Osteoblast (primary cell): ENCODE measurements at regions not wholly inside any gene's neighbourhood (a gene's known extent, or its start where the extent isn't known, plus 50 kb on each side); places are given as distances from the start of the nearest gene placed in this dataset.

ENCODE experiments used
- DNase-seq: peaks from one replicate; pipeline ENCODE4 v3.0.0; 2011; ENCODE audit warnings: low spot score, mixed read lengths; ENCODE audit not compliant: insufficient read length; ENCODE audit errors: missing footprints
- H2AFZ ChIP-seq: 2 replicates; pipeline ENCODE4 v1.6.0; 2011; ENCODE audit warnings: mild to moderate bottlenecking, low read length
- H3K27ac ChIP-seq: 2 replicates; pipeline ENCODE4 v1.5.1; 2011; ENCODE audit warnings: mild to moderate bottlenecking, low read depth, low read length, moderate library complexity
- H3K27me3 ChIP-seq: 2 replicates; pipeline ENCODE4 v1.6.0; 2012; ENCODE audit warnings: mild to moderate bottlenecking, control low read depth, inconsistent platforms, low read length, moderate library complexity; ENCODE audit not compliant: insufficient read depth
- H3K36me3 ChIP-seq: 2 replicates; pipeline ENCODE4 v1.5.1; 2011; ENCODE audit warnings: mild to moderate bottlenecking, low read length, control low read depth, moderate library complexity; ENCODE audit not compliant: insufficient read depth
- H3K4me1 ChIP-seq: 2 replicates; pipeline ENCODE4 v1.5.1; 2011; ENCODE audit warnings: mild to moderate bottlenecking, low read length, control low read depth, moderate library complexity; ENCODE audit not compliant: insufficient read depth
- H3K4me2 ChIP-seq: 2 replicates; pipeline ENCODE4 v1.6.0; 2011; ENCODE audit warnings: mild to moderate bottlenecking, low read length; ENCODE audit not compliant: insufficient read depth
- H3K4me3 ChIP-seq: fragments of 200-600 bp; sonication (generic); 3 replicates; pipeline ENCODE4 v1.5.1; 2012; ENCODE audit warnings: mild to moderate bottlenecking, low read length, inconsistent platforms; ENCODE audit not compliant: insufficient read depth
- H3K79me2 ChIP-seq: 2 replicates; pipeline ENCODE4 v1.6.0; 2012; ENCODE audit warnings: mild to moderate bottlenecking, low read length, control low read depth, inconsistent platforms; ENCODE audit not compliant: insufficient read depth
- H3K9me3 ChIP-seq: 2 replicates; pipeline ENCODE4 v1.5.1; 2011; ENCODE audit warnings: low read depth, low read length, control low read depth
- H4K20me1 ChIP-seq: 2 replicates; pipeline ENCODE4 v1.6.0; 2012; ENCODE audit warnings: mild to moderate bottlenecking, low read length, control low read depth; ENCODE audit not compliant: insufficient read depth
- CTCF ChIP-seq: IDR thresholded peaks from 2 replicates; pipeline ENCODE4 v1.5.1; 2011; ENCODE audit warnings: mild to moderate bottlenecking, low read depth, low read length, moderate library complexity; ENCODE audit errors: extremely low read depth

DNA sequence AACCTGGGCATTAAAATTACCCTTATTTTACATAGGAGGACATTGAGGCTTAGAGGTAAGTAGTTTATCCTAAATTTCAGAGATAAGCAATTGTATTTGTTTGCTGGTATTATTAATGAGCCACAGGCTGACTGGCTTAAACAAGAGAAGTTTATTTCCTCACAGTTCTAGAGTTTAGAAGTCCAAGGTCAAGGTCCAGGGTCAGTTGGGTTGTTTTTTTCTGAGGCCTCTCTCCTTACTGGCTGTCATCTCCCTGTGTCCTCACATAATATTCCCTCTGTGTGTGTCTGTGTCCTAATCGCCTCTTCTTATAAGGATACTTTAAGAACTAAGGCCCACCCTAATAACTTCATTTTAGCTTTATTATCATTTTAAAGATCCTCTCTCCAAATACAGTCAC lies 294.9 kb upstream of the ATP5MC3 start:
- no peak overlapping the region for H2AFZ ChIP-seq
- H3K27ac ChIP-seq: no peak overlapping the region
- H3K79me2 ChIP-seq: no peaks in the 10 kb centered on the region
- no peaks in the 10 kb centered on the region for H3K4me1 ChIP-seq
- H3K27me3 ChIP-seq: no peaks in the 10 kb centered on the region
- TF ChIP-seq CTCF: no peak
- H4K20me1 ChIP-seq: no peaks in the 10 kb centered on the region
- no peak for DNase-seq
- H3K4me3 ChIP-seq: no peak overlapping the region
- H3K36me3 ChIP-seq: no peaks in the 10 kb centered on the region
- no peaks in the 10 kb centered on the region for H3K9me3 ChIP-seq
- H3K4me2 ChIP-seq: no peak overlapping the region

- Histone ChIP-seq H3K27ac (no peak overlapping the region), H3K4me2 (no peak overlapping the region), H4K20me1 (no peaks in the 10 kb centered on the region), H3K36me3 (no peaks in the 10 kb centered on the region), H3K4me1 (no peaks in the 10 kb centered on the region), H2AFZ (no peak overlapping the region), H3K27me3 (no peaks in the 10 kb centered on the region), H3K4me3 (no peak overlapping the region), H3K9me3 (no peaks in the 10 kb centered on the region), H3K79me2 (no peaks in the 10 kb centered on the region)
- no peak for DNase-seq
- TF ChIP-seq CTCF: no peak
These were observed 293.6 kb upstream of the ATP5MC3 start for GRCh38 chr2:175475130-175475529.

- Histone ChIP-seq H2AFZ (no peak overlapping the region), H3K9me3 (no peaks in the 10 kb centered on the region), H3K36me3 (no peaks in the 10 kb centered on the region), H3K4me1 (no peaks in the 10 kb centered on the region), H3K4me3 (no peak overlapping the region), H3K79me2 (no peaks in the 10 kb centered on the region), H3K27ac (no peak overlapping the region), H3K27me3 (no peaks in the 10 kb centered on the region), H4K20me1 (no peaks in the 10 kb centered on the region), H3K4me2 (no peak overlapping the region)
- DNase-seq: no peak
- TF ChIP-seq CTCF: no peak
These were observed 287.1 kb upstream of the ATP5MC3 start for GRCh38 chr2:175468431-175469098.

DNA sequence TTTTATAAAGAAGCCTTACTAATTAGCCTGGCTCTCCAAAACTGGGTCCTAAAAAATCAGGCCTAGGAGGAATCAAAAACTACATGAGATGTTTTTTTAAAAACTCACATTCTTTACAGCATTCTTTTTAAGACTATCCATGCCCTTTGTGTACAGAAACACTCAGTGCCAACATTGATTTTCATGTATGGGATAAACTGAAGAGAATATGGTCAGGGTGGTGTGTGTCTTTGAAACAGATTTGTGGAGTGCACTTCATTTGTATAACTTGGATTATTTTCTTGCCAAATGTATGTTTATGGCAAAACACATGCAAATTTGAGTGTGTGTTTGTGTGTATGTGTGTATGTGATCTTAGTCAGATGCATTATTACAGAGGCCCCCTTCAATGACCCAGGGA lies 283.6 kb upstream of the ATP5MC3 start:
- Histone ChIP-seq H3K27me3 (no peaks in the 10 kb centered on the region), H4K20me1 (no peaks in the 10 kb centered on the region), H2AFZ (no peak overlapping the region), H3K79me2 (no peaks in the 10 kb centered on the region), H3K9me3 (no peaks in the 10 kb centered on the region), H3K4me3 (no peak overlapping the region), H3K4me2 (no peak overlapping the region), H3K4me1 (no peaks in the 10 kb centered on the region), H3K27ac (no peak overlapping the region), H3K36me3 (no peaks in the 10 kb centered on the region)
- no peak for DNase-seq
- no peak for TF ChIP-seq CTCF
